Endothelial cell of umbilical vein (primary cell): ENCODE measurements at regions not wholly inside any gene's neighbourhood (a gene's known extent, or its start where the extent isn't known, plus 50 kb on each side); places are given as distances from the start of the nearest gene placed in this dataset.

Experiments used
- BruUV-seq: library from RNA; stranded (reverse); fragments of 400-500 nt; replicated peaks from 2 replicates; lab custom pipeline; 2021; lab: Mats Ljungman, UMichigan
- CTCF ChIA-PET: fragments of 300-600, 350-600 bp; sonication (Branson Sonifier 250); formaldehyde crosslinking; loops from one replicate; lab custom pipeline; 2021; ENCODE audit warnings: antibody characterized with exemption, inconsistent platforms; lab: Charles Lee
- POLR2A ChIA-PET: fragments of 300-600, 350-600 bp; sonication (Branson Sonifier 250); formaldehyde crosslinking; loops from one replicate; lab custom pipeline; 2021; ENCODE audit warnings: antibody characterized with exemption, inconsistent platforms; lab: Charles Lee
- DNase-seq: peaks from one replicate; pipeline ENCODE4 v3.0.0-alpha.2; 2011; ENCODE audit warnings: low read depth, low spot score
- FAIRE-seq: peaks from 2 replicates; lab custom pipeline; 2011; peaks lifted over from hg19 to GRCh38; lab: Jason Lieb, UNC
- H2AFZ ChIP-seq: 2 replicates; pipeline ENCODE4 v1.6.0; 2012; ENCODE audit warnings: low read depth, low read length, control low read depth, inconsistent platforms
- H3K27ac ChIP-seq: 2 replicates; pipeline ENCODE4 v1.5.1; 2011; ENCODE audit warnings: low read depth, mild to moderate bottlenecking, control low read depth, low read length, moderate library complexity; ENCODE audit not compliant: insufficient read depth
- H3K27me3 ChIP-seq, 2 experiments: 2 replicates each; pipeline versions ENCODE4 v1.6.0 to v1.6.1; 2011; ENCODE audit warnings: low read length in 2 of 2, mixed read lengths in 1 of 2; ENCODE audit not compliant: control insufficient read depth in 2 of 2, insufficient read depth in 2 of 2
- H3K36me3 ChIP-seq, 2 experiments: 2 replicates in 1 of 2; 3 replicates in 1 of 2; pipeline ENCODE4 v1.5.1; 2011; ENCODE audit warnings: low read length in 2 of 2, mild to moderate bottlenecking in 1 of 2, moderate library complexity in 1 of 2; ENCODE audit not compliant: control insufficient read depth in 2 of 2, insufficient read depth in 2 of 2; ENCODE audit errors: extremely low read depth in 1 of 2
- H3K4me1 ChIP-seq: 3 replicates; pipeline ENCODE4 v1.5.1; 2011; ENCODE audit warnings: mild to moderate bottlenecking, low read length; ENCODE audit not compliant: control insufficient read depth, insufficient read depth; ENCODE audit errors: extremely low read depth
- H3K4me2 ChIP-seq: 2 replicates; pipeline ENCODE4 v1.6.1; 2011; ENCODE audit warnings: low read length, control low read depth, mixed read lengths; ENCODE audit not compliant: insufficient read depth
- H3K4me3 ChIP-seq, 3 experiments: fragments of 200-600 bp in 1 of 3; sonication (generic), shearing (Covaris generic) in 1 of 3; replicated peaks in 1 of 3; 2 replicates each; pipeline ENCODE4 v1.5.1; 2011 to 2016; ENCODE audit warnings: control low read depth in 3 of 3, low read length in 3 of 3, mild to moderate bottlenecking in 2 of 3, inconsistent platforms in 1 of 3, low read depth in 1 of 3, moderate library complexity in 1 of 3; ENCODE audit not compliant: insufficient read depth in 1 of 3
- H3K79me2 ChIP-seq: 2 replicates; pipeline ENCODE4 v1.6.0; 2012; ENCODE audit warnings: low read length, inconsistent platforms; ENCODE audit not compliant: control insufficient read depth, insufficient read depth
- H3K9ac ChIP-seq: replicated peaks from 2 replicates; pipeline ENCODE3; 2011; ENCODE audit warnings: low read length, control low read depth; ENCODE audit not compliant: insufficient read depth; ENCODE audit errors: extremely low read depth
- H3K9me1 ChIP-seq: replicated peaks from 3 replicates; pipeline ENCODE4 v1.6.0; 2011; ENCODE audit warnings: mild to moderate bottlenecking, low read length; ENCODE audit not compliant: control insufficient read depth, insufficient read depth; ENCODE audit errors: extremely low read depth
- H3K9me3 ChIP-seq: replicated peaks from 2 replicates; pipeline ENCODE4 v1.5.1; 2012; ENCODE audit warnings: low read length, inconsistent platforms; ENCODE audit not compliant: control insufficient read depth, insufficient read depth
- H4K20me1 ChIP-seq: replicated peaks from 2 replicates; pipeline ENCODE3; 2011; ENCODE audit warnings: mild to moderate bottlenecking, low read length; ENCODE audit not compliant: control insufficient read depth, insufficient read depth; ENCODE audit errors: extremely low read depth
- EZH2 ChIP-seq: IDR thresholded peaks from 2 replicates; pipeline ENCODE4 v1.6.1; 2012; ENCODE audit warnings: borderline replicate concordance, low read depth, mild to moderate bottlenecking, moderate library complexity, low read length, inconsistent platforms; ENCODE audit not compliant: severe bottlenecking
- FOS ChIP-seq: IDR thresholded peaks from 2 replicates; pipeline ENCODE4 v1.6.1; 2011; ENCODE audit warnings: mild to moderate bottlenecking, low read length, moderate library complexity, borderline replicate concordance; ENCODE audit not compliant: insufficient read depth
- GATA2 ChIP-seq: IDR thresholded peaks from 2 replicates; pipeline ENCODE4 v1.7.0; 2011; ENCODE audit warnings: low read depth, mild to moderate bottlenecking, moderate library complexity, mixed read lengths, low read length; ENCODE audit not compliant: insufficient read length, insufficient read depth
- JUN ChIP-seq: IDR thresholded peaks from 2 replicates; pipeline ENCODE4 v1.6.1; 2011; ENCODE audit warnings: borderline replicate concordance, low read depth; ENCODE audit not compliant: insufficient read length, insufficient read depth
- MYC ChIP-seq: IDR thresholded peaks from one replicate; pipeline ENCODE4 v1.6.1; 2011; ENCODE audit warnings: mild to moderate bottlenecking, low read depth, low read length
- POLR2A ChIP-seq: IDR thresholded peaks from 2 replicates; pipeline ENCODE4 v1.6.1; 2012; ENCODE audit warnings: low read depth, mild to moderate bottlenecking, control low read depth, low read length
- POLR2AphosphoS5 ChIP-seq: IDR thresholded peaks from 2 replicates; pipeline ENCODE4 v1.6.1; 2012; ENCODE audit warnings: low read depth, mild to moderate bottlenecking, control low read depth, low read length, moderate library complexity; ENCODE audit not compliant: insufficient read depth
- dilution Hi-C: fragments of 300-500 bp; cut with MboI; formaldehyde crosslinking; loops from one replicate; pipeline ENCODE4 v1.15.0; 2019; ENCODE audit warnings: low sequenced_read_pairs; ENCODE audit not compliant: extremely low pct_ligation_motif_present
- intact Hi-C: fragments of 100-400 bp; cut with micrococcal nuclease; formaldehyde crosslinking; loops from one replicate; pipeline ENCODE4 v1.10.0; 2022
- TF ChIP-seq, protein P1 (sequence below), 2 donors: IDR thresholded peaks; 1 replicate in 1 of 2; 2 replicates in 1 of 2; pipeline ENCODE4 v1.5.1; 2011; ENCODE audit warnings: low read length in 2 of 2, mild to moderate bottlenecking in 2 of 2, moderate library complexity in 2 of 2, control low read depth in 1 of 2, inconsistent platforms in 1 of 2, low read depth in 1 of 2; ENCODE audit not compliant: insufficient read depth in 1 of 2; ENCODE audit errors: extremely low read depth in 1 of 2
- TF ChIP-seq, protein P2 (sequence below): IDR thresholded peaks from 2 replicates; pipeline ENCODE4 v1.6.1; 2011; ENCODE audit not compliant: insufficient read depth, insufficient read length

DNA sequence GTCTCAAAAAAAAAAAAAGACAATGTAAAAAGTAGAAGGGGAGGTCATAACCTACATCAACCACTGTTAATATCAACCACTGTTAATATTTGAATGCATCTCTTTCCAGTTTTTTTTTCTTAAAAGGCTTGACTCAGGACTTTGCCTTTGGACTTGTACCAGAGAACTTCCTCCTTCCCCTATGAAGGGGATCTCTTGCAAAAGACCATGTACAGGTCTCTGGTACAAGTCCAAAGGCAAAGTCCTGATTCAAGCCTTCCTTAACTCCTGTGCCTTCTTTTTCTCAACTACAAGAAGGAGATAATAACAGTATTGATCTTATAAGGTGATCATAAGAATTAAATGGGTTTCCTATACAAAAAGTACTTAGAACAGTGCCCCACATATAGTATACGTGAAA lies 563.5 kb downstream of the BUD13 start:
- no peak for FAIRE-seq
- DNase-seq, result no peak
- Histone ChIP-seq H3K36me3 (no peaks in the 10 kb centered on the region), H3K27ac (no peak overlapping the region), H3K4me2 (no peak overlapping the region), H2AFZ (no peak overlapping the region), H4K20me1 (no peaks in the 10 kb centered on the region), H3K27me3 (no peaks in the 10 kb centered on the region), H3K9ac (no peak overlapping the region), H3K4me3 (no peak overlapping the region), H3K4me1 (no peaks in the 10 kb centered on the region), H3K9me1 (no peaks in the 10 kb centered on the region), H3K79me2 (no peaks in the 10 kb centered on the region), H3K9me3 (no peaks in the 10 kb centered on the region)
- intact Hi-C loops (no loop called here), dilution Hi-C loops (no loop called here)
- BruUV-seq, result no TSS peak
- ChIA-PET POLR2A (no interaction called here), CTCF (no interaction called here)
- TF ChIP-seq GATA2, result no peak
- no peak for TF ChIP-seq POLR2A
- TF ChIP-seq, protein P1, sequence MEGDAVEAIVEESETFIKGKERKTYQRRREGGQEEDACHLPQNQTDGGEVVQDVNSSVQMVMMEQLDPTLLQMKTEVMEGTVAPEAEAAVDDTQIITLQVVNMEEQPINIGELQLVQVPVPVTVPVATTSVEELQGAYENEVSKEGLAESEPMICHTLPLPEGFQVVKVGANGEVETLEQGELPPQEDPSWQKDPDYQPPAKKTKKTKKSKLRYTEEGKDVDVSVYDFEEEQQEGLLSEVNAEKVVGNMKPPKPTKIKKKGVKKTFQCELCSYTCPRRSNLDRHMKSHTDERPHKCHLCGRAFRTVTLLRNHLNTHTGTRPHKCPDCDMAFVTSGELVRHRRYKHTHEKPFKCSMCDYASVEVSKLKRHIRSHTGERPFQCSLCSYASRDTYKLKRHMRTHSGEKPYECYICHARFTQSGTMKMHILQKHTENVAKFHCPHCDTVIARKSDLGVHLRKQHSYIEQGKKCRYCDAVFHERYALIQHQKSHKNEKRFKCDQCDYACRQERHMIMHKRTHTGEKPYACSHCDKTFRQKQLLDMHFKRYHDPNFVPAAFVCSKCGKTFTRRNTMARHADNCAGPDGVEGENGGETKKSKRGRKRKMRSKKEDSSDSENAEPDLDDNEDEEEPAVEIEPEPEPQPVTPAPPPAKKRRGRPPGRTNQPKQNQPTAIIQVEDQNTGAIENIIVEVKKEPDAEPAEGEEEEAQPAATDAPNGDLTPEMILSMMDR (IDR thresholded peaks at IDR 0.05; ENCODE audit: extremely low read depth in 1 of 2, insufficient read depth in 1 of 2, low read depth in 1 of 2, low read length in 2 of 2), result no peak
- TF ChIP-seq, protein P2, sequence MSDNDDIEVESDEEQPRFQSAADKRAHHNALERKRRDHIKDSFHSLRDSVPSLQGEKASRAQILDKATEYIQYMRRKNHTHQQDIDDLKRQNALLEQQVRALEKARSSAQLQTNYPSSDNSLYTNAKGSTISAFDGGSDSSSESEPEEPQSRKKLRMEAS, result no peak
- no peak for TF ChIP-seq JUN
- no peak for TF ChIP-seq FOS
- TF ChIP-seq EZH2, result no peak
- TF ChIP-seq POLR2AphosphoS5, result no peak
- TF ChIP-seq MYC, result no peak
